HG02763 (cell line): ENCODE measurements at regions not wholly inside any gene's neighbourhood (a gene's known extent, or its start where the extent isn't known, plus 50 kb on each side); places are given as distances from the start of the nearest gene placed in this dataset.

Experiments used
- ATAC-seq: cut with Tn5 transposase; IDR thresholded peaks from one replicate; pipeline ENCODE4 v1.9.1; 2021; ENCODE audit warnings: mild to moderate bottlenecking, moderate library complexity; ENCODE audit not compliant: unreplicated experiment

DNA sequence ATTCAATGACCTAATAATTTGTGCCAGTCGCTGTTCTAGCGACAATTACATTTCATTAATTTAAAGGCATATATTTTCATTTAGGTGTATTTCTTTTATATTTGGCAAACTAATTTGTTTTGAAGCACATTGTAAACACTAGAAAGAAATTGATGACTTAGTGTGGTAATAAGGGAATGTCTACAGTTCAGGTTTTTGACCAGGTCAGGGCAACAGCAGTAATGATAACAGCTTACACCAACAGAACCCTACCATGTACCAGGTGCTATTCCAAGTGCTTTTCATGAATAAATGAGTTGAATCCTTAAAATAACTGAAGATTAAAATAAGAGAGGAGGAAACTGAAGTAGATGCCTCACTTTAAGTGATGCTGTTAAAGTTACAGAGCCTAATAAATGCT lies 85.4 kb upstream of the SLC38A2 start:
- ATAC-seq, result no peak

DNA sequence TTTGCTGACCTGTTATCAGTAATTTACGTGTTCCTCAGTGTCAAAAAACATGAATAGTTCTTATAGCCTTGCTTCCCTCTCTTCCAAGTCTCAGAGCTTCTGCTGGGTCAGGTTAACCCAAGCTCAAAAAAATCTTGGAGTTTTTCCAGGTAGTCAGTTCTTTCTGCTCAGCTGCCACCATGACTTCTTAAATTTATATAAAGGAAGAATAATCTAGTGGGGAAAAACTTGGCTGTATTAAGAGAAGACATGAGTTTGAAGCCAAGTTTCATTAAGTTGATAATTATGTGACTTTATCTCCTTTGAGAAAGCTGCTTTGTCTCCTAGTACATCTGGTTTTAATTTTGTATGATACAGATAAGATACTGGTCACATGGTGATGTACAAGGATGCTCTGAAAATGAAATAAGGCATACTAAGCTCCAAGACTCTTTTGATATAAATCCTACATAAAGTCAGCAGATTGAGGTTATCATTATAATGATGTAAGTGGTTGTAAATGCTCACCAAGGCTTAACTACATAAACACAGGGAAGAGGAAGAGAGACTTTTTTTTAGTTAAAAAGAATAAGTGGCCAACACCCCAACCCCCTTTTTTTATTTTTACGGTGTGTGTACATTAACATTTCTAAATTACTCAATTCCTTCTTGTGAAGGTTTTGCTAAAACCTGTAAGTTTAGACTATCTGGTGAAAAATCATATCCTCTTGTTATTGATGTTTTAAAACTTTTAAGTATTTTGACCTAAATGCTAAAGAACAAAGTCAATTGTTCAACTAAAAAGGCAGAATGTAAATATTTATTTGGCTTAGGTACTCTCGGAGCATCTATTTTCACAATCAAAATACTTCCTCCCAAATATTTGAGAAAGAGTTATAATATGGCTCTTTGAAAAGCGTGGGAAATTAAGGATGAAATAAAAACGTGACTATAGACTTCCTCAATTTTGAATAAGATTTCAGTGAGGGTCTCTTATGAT lies 84.1 kb upstream of the SLC38A2 start:
- ATAC-seq, result no peak

DNA sequence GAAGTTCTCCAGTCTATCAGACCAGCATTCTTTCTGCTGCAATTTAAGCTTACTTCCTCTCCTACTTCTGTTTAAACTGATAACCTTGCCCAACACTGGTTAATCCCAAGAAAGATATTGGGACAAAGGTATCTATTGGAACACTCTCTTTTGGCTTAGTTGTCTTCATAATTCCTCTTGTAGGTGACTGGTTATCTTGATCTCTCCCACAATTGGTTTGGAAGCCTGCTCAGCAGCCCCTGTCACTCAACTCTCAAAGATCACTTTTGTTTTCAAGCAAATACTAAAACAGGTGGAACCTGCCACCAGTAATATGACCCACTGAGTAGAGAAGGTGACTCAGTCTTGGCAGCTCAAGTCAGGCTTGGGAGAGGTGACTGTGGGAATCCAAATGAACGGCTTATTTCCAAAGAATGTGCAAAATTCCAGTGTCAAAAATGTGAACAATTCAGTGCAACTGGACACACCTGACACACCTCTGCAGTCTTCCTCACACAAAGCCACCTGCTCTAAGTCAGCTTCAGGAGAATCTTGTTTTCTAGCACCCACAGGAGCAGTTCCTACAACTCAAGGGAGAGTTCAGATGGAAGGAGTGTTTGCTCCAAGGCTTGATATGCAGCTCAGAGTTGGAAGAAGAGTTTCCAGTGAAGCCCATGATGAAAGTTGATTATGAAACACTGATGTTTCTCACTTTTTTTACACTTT lies 83.2 kb upstream of the SLC38A2 start:
- ATAC-seq, result no peak

DNA sequence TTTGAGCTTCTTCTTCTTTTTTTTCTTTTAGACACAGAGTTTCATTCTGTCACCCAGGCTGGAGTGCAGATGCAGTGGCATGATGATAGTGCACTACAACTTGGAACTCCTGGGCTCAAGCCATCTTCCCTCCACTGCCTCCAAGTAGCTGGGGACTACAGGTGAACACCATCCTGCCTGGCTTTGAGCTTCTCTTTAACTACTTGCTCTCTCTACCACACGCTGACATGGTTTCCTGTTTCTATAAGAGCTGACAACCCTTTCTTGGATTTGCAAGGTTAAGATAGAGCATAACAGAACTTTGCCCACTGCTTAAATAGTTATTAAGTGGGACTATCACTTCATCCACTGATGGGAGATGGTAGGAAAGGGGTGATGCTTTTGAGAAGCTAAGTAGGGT lies 82.4 kb upstream of the SLC38A2 start:
- ATAC-seq, result no peak

DNA sequence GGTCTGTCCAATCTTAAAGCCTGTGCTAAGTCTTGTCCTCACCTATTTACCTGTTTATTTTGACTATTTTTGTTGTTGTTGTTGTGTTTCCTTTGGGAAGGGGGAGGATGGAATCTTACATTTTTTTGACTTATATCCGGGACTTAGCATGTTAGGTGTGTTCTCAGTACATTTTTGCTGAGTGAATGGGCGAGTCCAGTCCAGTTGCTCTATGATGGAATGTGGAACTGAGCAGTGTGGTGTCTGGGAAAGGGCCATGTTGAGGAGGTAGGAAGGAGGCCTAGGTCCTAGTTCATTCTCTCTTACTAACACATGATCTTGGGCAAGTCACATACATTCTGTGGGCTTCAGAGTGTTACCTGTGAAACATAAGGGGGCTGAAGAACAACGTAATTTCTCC lies 80.9 kb upstream of the SLC38A2 start:
- no peak for ATAC-seq

DNA sequence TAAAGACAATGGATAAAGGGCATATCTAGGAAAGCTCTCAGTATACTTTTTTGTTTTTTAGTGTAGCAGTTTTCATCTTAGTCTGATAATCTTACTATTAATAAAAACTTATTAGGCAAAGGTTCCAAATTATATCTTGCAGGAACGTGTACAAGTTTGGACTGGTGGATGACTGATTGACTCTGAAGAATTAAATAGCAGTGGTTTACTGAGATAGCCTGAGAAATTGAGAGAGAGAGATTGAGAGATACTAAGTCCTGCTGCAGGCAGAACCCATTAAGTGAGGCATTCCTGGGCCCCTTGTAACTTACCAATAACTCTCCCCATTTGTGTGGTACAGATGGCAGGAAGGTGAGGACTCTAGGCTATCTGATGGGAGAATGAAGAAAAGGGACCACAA lies 80.2 kb upstream of the SLC38A2 start:
- no peak for ATAC-seq

DNA sequence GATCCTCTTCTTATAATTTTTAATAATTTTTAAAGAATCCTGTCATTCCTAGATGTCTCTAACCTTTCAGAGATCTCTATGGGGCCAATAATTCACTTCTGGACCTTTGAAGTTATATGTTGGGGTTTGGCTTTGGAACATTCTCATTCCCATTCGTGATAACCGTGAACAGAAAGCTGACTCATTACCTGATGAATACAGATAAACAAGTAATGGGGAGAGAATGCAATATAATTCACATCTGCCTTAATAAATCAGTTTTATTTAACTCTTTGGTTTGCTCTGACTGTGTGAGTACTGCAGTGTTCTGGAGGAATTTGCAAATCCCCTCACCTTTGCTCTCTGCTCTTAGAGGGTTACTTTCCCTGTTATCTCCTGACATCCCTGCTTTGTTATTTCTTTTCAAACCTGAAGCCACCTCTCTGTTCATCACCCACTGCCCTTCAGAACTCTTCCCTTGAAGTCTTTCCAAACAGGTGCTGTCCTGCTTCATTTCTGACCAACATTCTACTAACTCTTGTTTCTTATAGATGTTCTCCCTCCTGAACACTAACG lies 79.6 kb upstream of the SLC38A2 start:
- no peak for ATAC-seq

DNA sequence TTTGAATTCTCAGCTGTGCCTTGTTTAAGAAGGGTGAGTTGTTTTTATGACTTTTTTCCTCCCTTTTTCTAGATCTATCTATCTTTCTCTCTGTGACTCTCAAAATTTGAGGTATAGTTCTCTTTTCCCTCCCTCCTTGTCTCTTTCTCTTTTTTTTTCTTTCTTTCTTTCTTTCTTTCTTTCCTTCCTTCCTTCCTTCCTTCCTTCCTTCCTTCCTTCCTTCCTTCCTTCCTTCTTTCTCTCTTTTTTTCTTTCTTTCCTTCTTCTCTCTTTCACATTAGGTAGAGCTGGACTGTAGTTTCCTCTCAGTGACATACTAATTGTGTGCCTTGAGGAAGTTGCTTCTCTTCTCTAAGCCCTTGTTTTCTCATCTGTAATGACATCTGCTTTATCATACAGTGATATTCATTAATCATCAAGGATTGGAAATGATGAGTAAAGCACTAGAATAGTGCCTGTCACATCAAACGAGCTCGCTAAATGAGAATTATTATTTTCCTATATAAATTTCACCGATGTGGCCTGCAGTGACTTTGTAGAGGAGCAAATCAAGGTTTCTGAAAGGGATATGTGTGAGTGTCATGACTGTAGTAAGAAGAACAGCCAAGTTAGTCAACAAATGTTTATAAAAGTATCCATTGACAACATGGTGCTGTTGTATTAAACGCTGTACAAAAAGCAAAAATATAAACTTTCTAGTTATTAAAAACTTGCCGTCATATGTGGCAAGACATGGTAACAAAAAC lies 78.9 kb upstream of the SLC38A2 start:
- ATAC-seq, result no peak

DNA sequence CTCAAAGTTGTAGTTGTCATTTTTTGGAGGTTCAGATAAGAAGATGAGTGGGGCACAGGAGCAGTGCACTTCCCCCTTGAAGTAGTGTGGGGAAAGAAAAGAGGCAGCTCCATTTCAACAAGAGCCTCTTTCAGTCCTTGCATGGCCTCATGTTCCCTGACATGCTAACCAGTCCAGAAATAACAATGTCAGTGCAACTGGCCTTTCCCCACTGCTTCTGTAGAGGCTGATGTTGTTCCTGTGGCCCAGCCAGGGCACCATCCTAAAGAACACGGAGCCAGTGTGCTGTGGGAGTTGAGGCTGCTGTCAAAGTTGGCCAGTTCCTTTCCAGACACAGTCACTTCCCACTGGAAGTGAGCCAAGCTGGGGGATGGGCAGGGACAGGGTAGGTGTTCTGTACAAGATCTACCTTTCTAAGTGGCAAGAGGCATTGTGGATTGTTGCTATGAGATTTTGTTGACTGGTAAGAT lies 77.7 kb upstream of the SLC38A2 start:
- ATAC-seq, result no peak

DNA sequence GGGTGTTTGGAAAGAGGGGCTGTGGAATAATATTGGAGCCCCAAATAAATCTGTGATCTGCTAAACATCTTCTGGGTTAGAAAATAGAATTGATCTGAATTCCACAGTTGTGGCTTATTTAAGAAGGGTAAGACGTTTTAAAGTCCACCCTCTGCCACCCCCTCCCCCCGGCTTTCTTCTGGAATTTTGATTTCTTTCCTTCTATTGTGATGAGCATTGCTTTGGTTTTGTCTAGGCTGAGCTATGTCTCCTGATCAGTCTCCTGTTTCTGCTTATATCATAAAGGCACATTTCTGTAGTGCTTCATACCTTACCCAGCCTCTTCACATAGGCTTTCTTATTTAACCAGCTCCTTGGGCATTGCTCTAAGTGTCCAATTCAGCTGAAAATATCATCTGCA lies 77.3 kb upstream of the SLC38A2 start:
- ATAC-seq, result no peak

DNA sequence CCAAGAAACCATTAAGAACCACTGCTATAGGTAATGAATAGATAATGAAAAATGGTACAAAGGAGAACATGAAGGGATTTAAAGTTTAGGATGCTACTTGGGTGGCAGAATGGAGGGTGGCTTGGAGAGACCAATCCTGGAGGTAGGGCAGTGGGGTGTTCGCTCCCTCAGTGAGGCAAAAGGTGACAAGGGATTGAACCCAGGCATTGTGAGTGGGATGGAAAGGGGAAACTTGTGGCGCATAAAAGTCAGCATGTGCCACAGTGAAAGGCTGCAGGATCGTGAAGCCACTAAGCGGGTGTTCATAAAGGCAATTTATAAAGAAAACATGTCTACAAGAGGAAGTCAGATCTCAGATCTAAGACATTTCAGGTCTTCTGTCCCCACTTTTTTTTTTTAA lies 76.7 kb upstream of the SLC38A2 start:
- ATAC-seq, result no peak

DNA sequence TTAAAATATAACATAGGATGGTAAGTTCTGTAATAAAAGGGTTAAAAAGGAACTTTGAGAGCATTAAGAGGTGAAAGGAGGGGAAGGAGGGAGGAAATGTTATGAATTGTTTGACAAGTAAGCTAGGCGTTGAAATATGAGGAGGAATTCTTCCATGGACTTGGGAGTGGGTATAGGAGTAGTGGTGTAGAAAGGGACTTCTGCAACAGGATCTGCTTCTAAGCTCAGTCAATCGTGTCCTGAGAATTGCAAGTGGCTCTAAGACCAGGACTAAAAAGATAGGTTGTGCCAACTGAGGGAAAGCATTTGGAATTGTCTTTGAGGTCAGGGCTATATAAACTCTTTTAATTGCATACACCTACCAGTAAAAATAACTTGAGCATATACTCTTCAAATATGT lies 74.1 kb upstream of the SLC38A2 start:
- no peak for ATAC-seq

DNA sequence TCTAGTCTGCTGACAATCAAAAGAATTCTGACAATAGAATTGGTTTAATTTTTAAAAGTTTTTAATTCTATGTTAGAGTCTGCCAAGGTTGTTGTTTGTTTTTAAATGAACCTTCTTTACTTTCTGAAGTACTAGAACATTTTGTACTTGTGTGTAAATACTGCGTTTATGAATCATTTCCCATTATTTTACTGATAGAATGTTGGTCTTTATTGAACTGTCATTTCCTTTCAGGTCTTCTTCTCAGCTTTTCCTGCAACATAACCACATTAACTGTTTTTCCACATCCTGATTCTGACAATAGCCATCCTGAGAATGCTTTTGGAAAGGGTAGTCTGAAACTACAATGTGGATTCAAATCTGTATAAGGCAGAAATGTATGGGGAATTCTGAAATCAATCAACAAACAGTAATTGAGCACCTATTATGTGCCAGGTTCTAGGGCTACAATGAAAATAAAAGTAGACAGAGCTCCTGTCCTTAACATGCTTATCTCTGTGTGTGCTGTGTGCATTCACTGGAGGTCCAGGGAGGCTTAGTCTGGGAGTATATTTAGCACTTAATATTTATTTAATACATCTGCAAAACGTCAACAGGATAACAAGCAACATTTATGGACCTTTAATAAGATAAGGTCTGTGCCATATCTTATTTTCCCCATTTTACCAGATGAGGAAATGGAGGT lies 73.1 kb upstream of the SLC38A2 start:
- ATAC-seq, result no peak

DNA sequence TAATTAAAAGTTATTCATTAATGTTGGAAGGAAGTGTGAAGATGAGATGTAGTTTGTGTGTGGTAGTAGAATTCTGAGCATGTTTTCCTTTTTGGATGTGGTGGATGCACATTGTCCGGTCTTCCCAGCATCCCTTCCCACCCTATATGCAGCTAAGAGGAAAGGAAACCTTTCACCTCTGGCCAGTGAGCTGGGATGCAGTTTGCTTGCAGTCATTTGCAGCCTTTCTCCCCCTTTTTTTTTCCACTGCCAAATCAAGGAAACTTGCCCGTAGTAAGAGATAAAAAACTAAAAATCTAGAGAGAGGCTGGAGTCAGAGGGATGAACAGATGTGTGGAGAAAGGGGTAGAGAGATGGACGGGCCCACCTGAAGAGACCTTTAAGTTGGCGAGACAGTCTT lies 72.5 kb upstream of the SLC38A2 start:
- no peak for ATAC-seq

DNA sequence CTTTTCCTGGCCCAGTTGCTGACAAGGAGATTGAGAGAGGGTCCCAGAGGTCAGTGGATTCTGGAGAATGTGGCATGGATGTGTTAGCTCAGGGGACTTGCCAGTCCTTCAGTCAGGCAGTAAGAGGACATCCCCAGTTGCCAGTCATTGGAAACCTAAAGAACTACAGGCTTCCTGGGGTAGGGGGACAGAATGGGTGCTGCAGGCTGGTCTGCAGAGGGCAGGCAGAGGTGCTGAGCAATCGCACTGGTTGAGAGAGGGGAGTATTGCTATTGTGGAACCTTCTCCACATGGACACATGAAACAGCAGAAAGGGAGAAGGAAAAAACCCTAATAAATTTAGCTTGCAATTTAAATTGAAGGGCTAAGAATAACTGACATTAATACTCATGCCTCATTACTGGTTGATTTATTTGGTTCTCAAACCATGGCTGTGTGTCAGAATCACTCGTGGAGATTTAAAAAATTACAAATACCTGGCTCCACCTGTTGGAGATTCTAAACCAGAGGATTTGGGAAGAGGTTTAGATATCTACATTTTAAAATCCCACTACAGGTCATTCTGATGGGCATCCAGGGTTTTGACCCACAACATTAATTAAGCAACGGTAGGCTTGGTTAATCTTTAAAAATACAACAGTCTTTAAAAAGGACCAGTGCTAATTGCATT lies 71.2 kb upstream of the SLC38A2 start:
- no peak for ATAC-seq

DNA sequence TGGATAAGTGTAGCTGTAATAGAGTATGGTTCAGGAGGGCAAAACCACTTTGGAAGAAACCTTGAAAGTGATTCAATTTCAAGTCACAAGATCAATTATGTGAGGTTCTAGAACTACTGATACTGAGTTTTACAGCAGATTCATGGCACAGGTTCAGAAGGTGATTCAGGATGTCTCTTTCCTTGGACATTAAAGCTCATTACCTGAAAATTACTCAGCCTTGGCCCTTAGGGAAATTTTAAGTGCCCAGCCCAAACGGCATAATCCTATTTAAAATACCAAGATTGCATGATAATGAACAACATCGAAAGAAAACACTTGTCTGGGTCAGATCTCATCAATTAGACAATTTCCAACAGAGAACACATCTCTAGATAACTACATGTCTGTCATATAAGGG lies 70.2 kb upstream of the SLC38A2 start:
- ATAC-seq, result no peak

DNA sequence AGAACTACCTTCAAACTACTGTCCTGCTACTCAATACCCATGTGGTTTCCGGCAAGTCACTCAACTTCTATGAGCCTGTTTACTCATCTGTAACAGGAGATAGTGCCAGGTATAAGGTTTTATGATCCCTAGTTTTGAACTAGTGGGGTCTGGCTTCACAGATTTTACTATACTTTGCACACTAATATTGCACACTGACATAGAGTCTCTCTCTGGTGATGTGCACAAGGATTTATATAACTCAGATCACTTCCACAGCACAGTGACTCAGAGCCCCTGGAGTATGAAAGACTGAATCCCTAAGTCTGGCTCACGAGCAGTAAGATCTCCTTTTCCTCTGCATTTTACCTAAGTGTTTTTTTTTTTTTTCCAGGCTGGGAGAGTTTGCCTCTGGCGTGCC lies 69.7 kb upstream of the SLC38A2 start:
- no peak for ATAC-seq

DNA sequence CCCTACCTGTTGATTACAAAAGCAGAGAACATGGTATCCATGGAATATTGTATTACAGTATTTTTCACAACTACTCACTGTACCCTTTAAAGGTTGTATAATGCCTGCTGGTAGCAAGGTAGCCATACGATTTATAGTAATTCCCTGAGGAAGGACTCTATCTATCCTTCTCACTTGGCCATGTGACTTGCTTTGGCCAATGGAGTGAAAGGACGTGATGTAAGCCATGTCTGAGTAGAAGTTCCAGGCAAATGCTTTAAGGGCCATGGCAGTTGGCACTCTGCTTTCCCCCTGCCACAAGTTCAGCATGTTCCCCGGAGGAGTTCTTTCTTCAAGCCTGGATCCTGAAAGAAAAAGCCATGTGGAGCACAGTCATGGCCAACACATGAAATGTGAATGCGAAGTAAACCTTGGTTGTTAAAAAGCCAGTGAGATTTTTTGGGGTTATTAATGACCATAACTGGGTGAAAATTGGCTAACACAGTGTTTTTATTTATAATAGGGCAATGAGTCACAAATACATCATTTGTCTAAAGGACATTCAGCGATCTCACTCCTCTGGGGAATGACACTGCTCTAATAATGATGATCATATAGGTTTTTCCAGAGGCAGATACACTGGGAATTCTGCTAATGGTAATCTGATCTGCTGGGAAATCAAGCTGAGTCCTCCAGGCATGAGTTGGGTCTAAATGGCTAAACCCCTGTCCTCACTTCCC lies 67.4 kb upstream of the SLC38A2 start:
- ATAC-seq, result no peak

DNA sequence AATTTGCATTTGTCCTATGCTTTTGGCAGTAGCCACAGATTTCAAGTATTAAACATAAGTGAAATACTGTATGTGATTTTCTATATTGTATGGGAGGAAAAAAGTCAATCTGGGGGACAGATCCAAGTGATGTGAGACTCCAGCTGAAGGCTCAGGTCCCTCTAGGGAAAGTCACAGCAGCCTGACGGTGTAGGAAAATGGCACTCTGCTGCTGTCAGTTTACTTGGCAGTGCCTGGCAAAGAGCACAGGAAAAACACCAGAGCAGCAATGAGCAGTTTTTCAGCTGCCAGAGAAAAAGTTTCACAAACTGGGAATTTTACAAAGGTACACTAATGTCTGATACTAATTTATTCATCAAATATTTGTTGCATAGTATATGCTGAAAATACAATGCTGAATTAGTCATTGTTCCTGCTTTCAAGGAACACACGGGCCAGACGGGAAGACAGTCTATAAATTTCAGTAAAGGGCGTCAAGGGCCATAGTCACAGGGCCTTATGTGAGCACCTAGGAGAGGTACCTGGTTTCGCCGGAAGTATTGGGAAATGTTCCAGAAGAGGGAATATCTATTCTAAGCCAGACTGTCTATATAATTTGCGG lies 66.2 kb upstream of the SLC38A2 start:
- ATAC-seq, result no peak
